ENCODE measurements at regions not wholly inside any gene's neighbourhood (a gene's known extent, or its start where the extent isn't known, plus 50 kb on each side); places are given as distances from the start of the nearest gene placed in this dataset.
"Not testable (repeated sequence)": the region's sequence is repeated elsewhere in the genome, so short reads cannot be mapped to it uniquely, and the experiment has no call there.

GRCh38 chr3:28155631-28156030, 85.8 kb upstream of the CMC1 start:
- no peak for DNase-seq

GRCh38 chr3:28156599-28156998, 84.8 kb upstream of the CMC1 start:
- DNase-seq, result not testable (repeated sequence)

- DNase-seq, result no peak
Observed at GRCh38 chr3:28171962-28172361, 69.5 kb upstream of the CMC1 start.

- no peak for DNase-seq
Observed at GRCh38 chr3:28172748-28173147, 68.7 kb upstream of the CMC1 start.

GRCh38 chr3:28173836-28174235, 67.6 kb upstream of the CMC1 start:
- no peak for DNase-seq

GRCh38 chr3:28186748-28187147, 54.7 kb upstream of the CMC1 start:
- DNase-seq, result no peak

GRCh38 chr3:28188686-28189085, 52.7 kb upstream of the CMC1 start:
- no peak for DNase-seq

GRCh38 chr3:28191363-28191762, 50.1 kb upstream of the CMC1 start:
- no peak for DNase-seq

Data from hindlimb muscle (tissue), 1 donor.